ENCODE measurements at regions not wholly inside any gene's neighbourhood (a gene's known extent, or its start where the extent isn't known, plus 50 kb on each side); places are given as distances from the start of the nearest gene placed in this dataset.
A peak's percentile ranks its signal among the peaks of the same experiment; 100 is the strongest.
"Not testable (repeated sequence)": the region's sequence is repeated elsewhere in the genome, so short reads cannot be mapped to it uniquely, and the experiment has no call there.

DNA sequence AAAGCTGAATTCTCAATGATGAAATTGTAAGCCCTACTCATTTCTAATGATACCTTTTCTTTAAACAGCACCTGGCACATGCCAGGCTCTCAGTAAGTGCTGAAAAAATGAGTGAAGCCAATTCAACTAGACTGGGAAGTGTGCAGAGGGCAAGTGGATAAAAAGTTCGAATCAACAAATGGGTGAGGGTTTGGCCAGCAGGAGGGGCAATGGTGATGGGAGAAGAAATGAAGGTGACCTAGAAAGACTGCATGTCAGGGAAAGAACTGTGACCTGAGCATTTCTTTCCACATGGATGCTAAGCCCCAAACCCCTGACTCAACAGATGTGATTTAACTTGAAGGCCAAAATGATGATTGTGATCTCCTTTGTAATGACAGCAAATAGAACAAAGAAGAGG, 54.6 kb downstream of the DKK1 start:
- TF ChIP-seq, protein P1, sequence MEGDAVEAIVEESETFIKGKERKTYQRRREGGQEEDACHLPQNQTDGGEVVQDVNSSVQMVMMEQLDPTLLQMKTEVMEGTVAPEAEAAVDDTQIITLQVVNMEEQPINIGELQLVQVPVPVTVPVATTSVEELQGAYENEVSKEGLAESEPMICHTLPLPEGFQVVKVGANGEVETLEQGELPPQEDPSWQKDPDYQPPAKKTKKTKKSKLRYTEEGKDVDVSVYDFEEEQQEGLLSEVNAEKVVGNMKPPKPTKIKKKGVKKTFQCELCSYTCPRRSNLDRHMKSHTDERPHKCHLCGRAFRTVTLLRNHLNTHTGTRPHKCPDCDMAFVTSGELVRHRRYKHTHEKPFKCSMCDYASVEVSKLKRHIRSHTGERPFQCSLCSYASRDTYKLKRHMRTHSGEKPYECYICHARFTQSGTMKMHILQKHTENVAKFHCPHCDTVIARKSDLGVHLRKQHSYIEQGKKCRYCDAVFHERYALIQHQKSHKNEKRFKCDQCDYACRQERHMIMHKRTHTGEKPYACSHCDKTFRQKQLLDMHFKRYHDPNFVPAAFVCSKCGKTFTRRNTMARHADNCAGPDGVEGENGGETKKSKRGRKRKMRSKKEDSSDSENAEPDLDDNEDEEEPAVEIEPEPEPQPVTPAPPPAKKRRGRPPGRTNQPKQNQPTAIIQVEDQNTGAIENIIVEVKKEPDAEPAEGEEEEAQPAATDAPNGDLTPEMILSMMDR (conservative IDR thresholded peaks at IDR 0.05): peak; percentile 43; the same call in 2 of the 3 replicates
- H4K5ac ChIP-seq (ENCODE audit: insufficient read length, low read depth, low read length): no peak overlapping the region
- no peak overlapping the region for H3K56ac ChIP-seq (ENCODE audit: insufficient read length, low read depth, low read length)
- no peak overlapping the region for H4K8ac ChIP-seq (replicated peaks; ENCODE audit: insufficient read length, low read depth, low read length)
- no peaks in the 10 kb centered on the region for H3K23me2 ChIP-seq (ENCODE audit: insufficient read length, low read depth, low read length, poor library complexity, severe bottlenecking)
- no peak overlapping the region for H3K27ac ChIP-seq (ENCODE audit: insufficient read length, low read depth, low read length)
- no peaks in the 10 kb centered on the region for H3K9me3 ChIP-seq (ENCODE audit: control insufficient read depth, low read depth, low read length)
- H2BK5ac ChIP-seq (ENCODE audit: insufficient read length, low read length): no peak overlapping the region
- no peak overlapping the region for H3K4me3 Mint-ChIP-seq
- no peak overlapping the region for H2BK120ac ChIP-seq (ENCODE audit: low read depth, low read length, poor library complexity, severe bottlenecking)
- no peak overlapping the region for H2AFZ ChIP-seq (ENCODE audit: low read length)
- H3K36me3 Mint-ChIP-seq (ENCODE audit: insufficient read depth in 1 of 3, low read depth in 3 of 3): peaks cover 0 to 19% (median 6%) of the 10 kb centered on the region in 3 experiments; a peak in 5 of 7 replicates
- no peak for DNase-seq
- H3K4me2 ChIP-seq (ENCODE audit: insufficient read depth, insufficient read length, low read length): no peak overlapping the region
- no peaks in the 10 kb centered on the region for H3K79me2 ChIP-seq (ENCODE audit: insufficient read depth, low read length)
- no CpG with 5 or more reads among the region's 1 CpG for whole genome bisulfite sequencing (ENCODE audit: extremely low coverage, insufficient read length, low lambda C conversion rate)
- H3K27me3 Mint-ChIP-seq (ENCODE audit: low read depth): peaks cover 7% of the 10 kb centered on the region; the same call in 1 of the 2 replicates
- no peaks in the 10 kb centered on the region for H3K79me1 ChIP-seq (ENCODE audit: insufficient read depth, low read depth, low read length, poor library complexity, severe bottlenecking)
- peaks cover 30 to 31% of the 10 kb centered on the region in 2 experiments for H3K9me3 Mint-ChIP-seq
- H3K27ac Mint-ChIP-seq: no peak overlapping the region
- no peak overlapping the region for H2BK20ac ChIP-seq (ENCODE audit: low read depth, low read length, poor library complexity, severe bottlenecking)
- H3K18ac ChIP-seq (ENCODE audit: insufficient read length, low read depth, low read length): no peak overlapping the region
- no peak overlapping the region for H2BK15ac ChIP-seq (ENCODE audit: low read depth, low read length)
- no peak overlapping the region for H2AK5ac ChIP-seq (ENCODE audit: insufficient read length, low read length)
- no peak overlapping the region for H3K23ac ChIP-seq (ENCODE audit: insufficient read length, low read depth, low read length)
- no peaks in the 10 kb centered on the region for H3K4me1 Mint-ChIP-seq
- no peak overlapping the region for H3K4ac ChIP-seq (ENCODE audit: low read depth, low read length)
- no peaks in the 10 kb centered on the region for H3K27me3 ChIP-seq (ENCODE audit: insufficient read depth, low read length)
- no peak overlapping the region for H4K91ac ChIP-seq (ENCODE audit: insufficient read length, low read depth, low read length)
- H3K14ac ChIP-seq (ENCODE audit: insufficient read depth, low read length): no peak overlapping the region
- no peaks in the 10 kb centered on the region for H4K20me1 ChIP-seq (ENCODE audit: control insufficient read depth, insufficient read depth, insufficient read length)
- no peak overlapping the region for H3K9ac ChIP-seq (ENCODE audit: extremely low read depth, insufficient read length, low read length)
- no peak overlapping the region for H2BK12ac ChIP-seq (ENCODE audit: insufficient read length, low read depth, low read length)
- no peak overlapping the region for H3T11ph ChIP-seq (ENCODE audit: low read length)
- H3K4me1 ChIP-seq (ENCODE audit: insufficient read depth, low read length): no peaks in the 10 kb centered on the region

DNA sequence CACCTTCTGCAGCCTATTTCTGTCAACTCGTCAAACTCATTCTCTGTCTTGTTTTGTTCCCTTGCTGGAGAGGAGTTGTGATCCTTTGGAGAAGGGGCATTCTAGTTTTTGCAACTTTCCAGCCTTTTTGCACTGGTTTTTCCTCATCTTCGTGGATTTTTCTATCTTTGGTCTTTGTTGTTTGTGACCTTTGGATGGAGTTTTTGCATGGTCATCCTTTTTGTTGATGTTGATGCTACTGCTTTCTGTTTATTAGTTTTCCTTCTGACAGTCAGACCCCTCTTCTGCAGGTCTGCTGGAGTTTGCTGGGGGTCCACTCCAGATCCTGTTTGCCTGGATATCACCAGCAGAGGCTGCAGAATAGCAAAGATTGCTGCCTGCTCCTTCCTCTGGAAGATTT, 60.1 kb downstream of the DKK1 start:
- H3K4me1 ChIP-seq (ENCODE audit: insufficient read depth, low read length); H3K18ac ChIP-seq (ENCODE audit: insufficient read length, low read depth, low read length); H3K27me3 ChIP-seq (ENCODE audit: insufficient read depth, low read length); H3K4ac ChIP-seq (ENCODE audit: low read depth, low read length); H2BK15ac ChIP-seq (ENCODE audit: low read depth, low read length); H2AK5ac ChIP-seq (ENCODE audit: insufficient read length, low read length); H2BK20ac ChIP-seq (ENCODE audit: low read depth, low read length, poor library complexity, severe bottlenecking); H4K5ac ChIP-seq (ENCODE audit: insufficient read length, low read depth, low read length); H2AFZ ChIP-seq (ENCODE audit: low read length); H3K79me2 ChIP-seq (ENCODE audit: insufficient read depth, low read length); H3K14ac ChIP-seq (ENCODE audit: insufficient read depth, low read length); H3K4me2 ChIP-seq (ENCODE audit: insufficient read depth, insufficient read length, low read length); H3K56ac ChIP-seq (ENCODE audit: insufficient read length, low read depth, low read length); H3K9me3 ChIP-seq (ENCODE audit: control insufficient read depth, low read depth, low read length); H2BK5ac ChIP-seq (ENCODE audit: insufficient read length, low read length); H3K4me3 Mint-ChIP-seq; H2BK12ac ChIP-seq (ENCODE audit: insufficient read length, low read depth, low read length); H4K20me1 ChIP-seq (ENCODE audit: control insufficient read depth, insufficient read depth, insufficient read length); H3K9ac ChIP-seq (ENCODE audit: extremely low read depth, insufficient read length, low read length); H4K91ac ChIP-seq (ENCODE audit: insufficient read length, low read depth, low read length); H4K8ac ChIP-seq (replicated peaks; ENCODE audit: insufficient read length, low read depth, low read length); H2BK120ac ChIP-seq (ENCODE audit: low read depth, low read length, poor library complexity, severe bottlenecking); H3T11ph ChIP-seq (ENCODE audit: low read length); H3K27ac Mint-ChIP-seq; H3K27ac ChIP-seq (ENCODE audit: insufficient read length, low read depth, low read length); H3K23me2 ChIP-seq (ENCODE audit: insufficient read length, low read depth, low read length, poor library complexity, severe bottlenecking); H3K23ac ChIP-seq (ENCODE audit: insufficient read length, low read depth, low read length); DNase-seq; H3K79me1 ChIP-seq (ENCODE audit: insufficient read depth, low read depth, low read length, poor library complexity, severe bottlenecking): not testable (repeated sequence)
- H3K36me3 Mint-ChIP-seq (ENCODE audit: insufficient read depth in 1 of 3, low read depth in 3 of 3): peaks cover 0 to 11% (median 3%) of the 10 kb centered on the region in 3 experiments; a peak in 3 of 7 replicates
- no CpG with 5 or more reads among the region's 2 CpGs for WGBS (ENCODE audit: extremely low coverage, insufficient read length, low lambda C conversion rate)
- peaks cover 3 to 15% of the 10 kb centered on the region in 2 experiments; a peak in 4 of 5 replicates for H3K9me3 Mint-ChIP-seq
- H3K4me1 Mint-ChIP-seq: peaks cover 5 to 15% of the 10 kb centered on the region in 2 experiments
- peaks cover 18% of the 10 kb centered on the region for H3K27me3 Mint-ChIP-seq (ENCODE audit: low read depth)
